ENCODE measurements at regions not wholly inside any gene's neighbourhood (a gene's known extent, or its start where the extent isn't known, plus 50 kb on each side); places are given as distances from the start of the nearest gene placed in this dataset.
"Not testable (repeated sequence)": the region's sequence is repeated elsewhere in the genome, so short reads cannot be mapped to it uniquely, and the experiment has no call there.

DNA sequence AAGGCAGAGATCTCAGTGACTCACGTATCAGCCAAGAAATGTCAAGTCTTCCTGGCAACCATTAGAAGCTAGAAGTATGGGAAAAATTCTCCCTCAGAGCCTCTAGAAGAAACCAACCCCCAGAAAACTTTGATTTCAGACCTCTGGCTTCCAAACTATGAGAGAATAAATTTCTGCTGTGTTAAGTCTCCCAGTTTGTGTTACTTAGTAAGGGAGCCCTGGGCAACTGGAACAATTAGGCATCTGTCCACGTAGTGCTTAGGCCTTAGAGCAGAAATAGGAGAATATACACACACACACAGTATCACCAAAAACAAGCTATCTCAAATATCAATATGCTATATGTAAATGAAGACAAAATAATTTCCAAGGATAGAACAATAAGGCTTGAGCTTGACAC lies 894.8 kb upstream of the CDH10 start:
- ChIA-PET CTCF (no interaction called here), POLR2A (no interaction called here)
- TF ChIP-seq, protein P1, sequence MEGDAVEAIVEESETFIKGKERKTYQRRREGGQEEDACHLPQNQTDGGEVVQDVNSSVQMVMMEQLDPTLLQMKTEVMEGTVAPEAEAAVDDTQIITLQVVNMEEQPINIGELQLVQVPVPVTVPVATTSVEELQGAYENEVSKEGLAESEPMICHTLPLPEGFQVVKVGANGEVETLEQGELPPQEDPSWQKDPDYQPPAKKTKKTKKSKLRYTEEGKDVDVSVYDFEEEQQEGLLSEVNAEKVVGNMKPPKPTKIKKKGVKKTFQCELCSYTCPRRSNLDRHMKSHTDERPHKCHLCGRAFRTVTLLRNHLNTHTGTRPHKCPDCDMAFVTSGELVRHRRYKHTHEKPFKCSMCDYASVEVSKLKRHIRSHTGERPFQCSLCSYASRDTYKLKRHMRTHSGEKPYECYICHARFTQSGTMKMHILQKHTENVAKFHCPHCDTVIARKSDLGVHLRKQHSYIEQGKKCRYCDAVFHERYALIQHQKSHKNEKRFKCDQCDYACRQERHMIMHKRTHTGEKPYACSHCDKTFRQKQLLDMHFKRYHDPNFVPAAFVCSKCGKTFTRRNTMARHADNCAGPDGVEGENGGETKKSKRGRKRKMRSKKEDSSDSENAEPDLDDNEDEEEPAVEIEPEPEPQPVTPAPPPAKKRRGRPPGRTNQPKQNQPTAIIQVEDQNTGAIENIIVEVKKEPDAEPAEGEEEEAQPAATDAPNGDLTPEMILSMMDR (IDR thresholded peaks at IDR 0.05; ENCODE audit: control extremely low read depth, extremely low read depth, low read depth, missing control alignments) = no peak
- no peak for DNase-seq (ENCODE audit: extremely low spot score)

DNA sequence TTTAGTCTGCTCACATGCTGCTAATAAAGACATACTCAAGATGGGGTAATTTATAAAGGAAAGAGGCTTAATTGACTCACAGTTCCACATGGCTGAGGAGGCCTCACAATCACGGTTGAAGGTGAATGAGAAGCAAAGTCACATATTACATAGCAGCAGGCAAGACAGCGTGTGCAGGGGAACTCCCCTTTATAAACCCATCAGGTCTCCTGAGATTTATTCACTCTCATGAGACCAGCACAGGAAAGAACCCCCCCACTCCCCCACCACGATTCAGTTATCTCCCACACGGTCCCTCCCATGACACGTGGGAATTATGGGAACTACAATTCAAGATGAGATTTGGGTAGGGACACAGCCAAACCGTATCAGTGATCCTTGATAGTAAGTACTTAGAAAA lies 891.7 kb upstream of the CDH10 start:
- CTCF ChIA-PET; POLR2A ChIA-PET; DNase-seq (ENCODE audit: extremely low spot score): not testable (repeated sequence)

DNA sequence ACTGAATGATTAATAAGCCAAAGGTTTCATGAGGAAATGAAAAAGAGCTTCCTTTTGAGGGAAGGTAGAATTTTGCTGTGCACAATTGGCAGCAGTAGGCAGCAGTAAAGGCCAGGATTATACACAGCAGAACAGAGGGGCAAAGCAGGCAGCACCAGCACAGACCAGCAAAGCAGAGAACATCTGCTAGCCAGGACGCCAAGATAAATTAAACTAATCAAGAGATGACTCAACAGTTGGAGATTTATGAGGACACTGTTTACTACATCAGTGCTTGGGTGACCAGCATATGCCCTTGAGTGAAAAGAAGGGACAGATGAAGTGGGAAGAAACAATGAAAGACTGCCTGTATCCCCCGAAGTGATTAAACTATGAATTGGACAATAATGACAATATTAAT lies 871.4 kb upstream of the CDH10 start:
- ChIA-PET CTCF (no interaction called here), POLR2A (no interaction called here)
- no peak for DNase-seq (ENCODE audit: extremely low spot score)
- TF ChIP-seq, protein P1 (IDR thresholded peaks at IDR 0.05; ENCODE audit: control extremely low read depth, extremely low read depth, low read depth, missing control alignments) = no peak

DNA sequence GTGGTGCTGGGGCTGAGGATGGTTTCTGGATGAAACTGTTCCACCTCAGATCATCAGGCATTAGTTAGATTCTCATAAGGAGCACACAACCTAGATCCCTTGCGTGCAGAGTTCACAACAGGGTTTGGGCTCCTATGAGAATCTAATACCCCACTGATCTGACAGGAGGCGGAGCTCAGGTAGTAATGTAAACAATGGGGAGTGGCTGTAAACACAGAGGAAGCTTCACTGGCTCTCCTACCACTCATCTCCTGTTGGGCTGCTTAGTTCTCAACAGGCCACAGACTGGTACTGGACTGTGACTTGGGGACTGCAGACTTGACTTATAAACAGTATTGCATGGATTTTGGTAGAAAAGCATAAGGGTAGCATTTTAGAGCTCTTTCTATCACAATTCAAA lies 870.7 kb upstream of the CDH10 start:
- TF ChIP-seq, protein P1 (IDR thresholded peaks at IDR 0.05; ENCODE audit: control extremely low read depth, extremely low read depth, low read depth, missing control alignments) = no peak
- DNase-seq (ENCODE audit: extremely low spot score) = no peak
- ChIA-PET POLR2A (no interaction called here), CTCF (no interaction called here)

DNA sequence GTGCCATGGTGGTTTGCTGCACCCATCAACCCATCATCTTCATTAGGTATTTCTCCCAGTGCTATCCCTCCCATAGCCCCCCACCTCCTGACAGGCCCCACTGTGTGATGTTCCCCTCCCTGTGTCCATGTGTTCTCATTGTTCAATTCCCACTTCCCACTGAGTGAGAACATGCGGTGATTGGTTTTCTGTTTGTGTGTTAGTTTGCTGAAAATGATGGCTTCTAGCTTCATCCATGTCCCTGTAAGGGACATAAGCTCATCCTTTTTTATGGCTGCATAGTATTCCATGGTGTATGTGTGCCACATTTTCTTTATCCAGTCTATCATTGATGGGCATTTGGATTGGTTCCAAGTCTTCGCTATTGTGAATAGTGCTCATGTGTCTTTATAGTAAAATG lies 865.9 kb upstream of the CDH10 start:
- DNase-seq (ENCODE audit: extremely low spot score); POLR2A ChIA-PET: not testable (repeated sequence)
- CTCF ChIA-PET = interaction anchor here (0.9 kb wide), 1 partner anchor 10 kb away, joined by 3 read pairs; no protein-coding TSS in a partner anchor

DNA sequence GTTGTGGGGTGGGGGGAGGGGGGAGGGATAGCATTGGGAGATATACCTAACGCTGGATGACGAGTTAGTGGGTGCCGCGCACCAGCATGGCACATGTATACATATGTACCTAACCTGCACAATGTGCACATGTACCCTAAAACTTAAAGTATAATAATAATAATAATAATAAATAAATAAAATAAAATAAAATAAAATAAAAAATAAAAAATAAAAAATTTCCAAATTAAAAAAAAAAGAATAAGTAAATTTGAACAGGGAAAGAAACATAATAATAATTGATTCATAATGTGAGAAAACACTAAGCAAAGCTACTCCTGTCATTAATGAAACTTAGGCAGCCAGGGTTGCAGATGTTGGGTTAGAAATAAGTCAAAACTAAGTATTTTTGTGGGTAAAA lies 863.2 kb upstream of the CDH10 start:
- CTCF ChIA-PET; POLR2A ChIA-PET; DNase-seq (ENCODE audit: extremely low spot score): not testable (repeated sequence)

DNA sequence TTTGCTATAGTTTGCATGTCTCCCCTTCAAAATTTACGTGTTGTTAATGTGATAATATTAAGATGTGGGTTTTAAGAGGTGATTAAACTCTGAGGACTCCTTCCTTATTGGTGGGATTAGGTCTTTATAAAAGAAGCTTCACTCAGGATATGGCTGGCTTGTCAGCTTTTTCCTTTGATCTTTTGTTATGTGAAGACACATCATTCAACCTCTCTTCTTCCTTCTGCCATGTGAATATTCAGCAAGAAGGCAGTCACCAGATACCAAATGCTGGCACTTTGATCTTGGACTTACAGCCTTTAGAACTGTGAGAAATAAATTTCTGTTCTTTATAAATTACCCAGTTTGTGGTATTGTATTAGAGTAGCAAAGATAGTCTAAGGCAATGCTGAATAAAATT lies 855.9 kb upstream of the CDH10 start:
- CTCF ChIA-PET = no interaction called here
- POLR2A ChIA-PET = no interaction called here
- no peak for DNase-seq (ENCODE audit: extremely low spot score)
- TF ChIP-seq, protein P1 (IDR thresholded peaks at IDR 0.05; ENCODE audit: control extremely low read depth, extremely low read depth, low read depth, missing control alignments) = no peak

DNA sequence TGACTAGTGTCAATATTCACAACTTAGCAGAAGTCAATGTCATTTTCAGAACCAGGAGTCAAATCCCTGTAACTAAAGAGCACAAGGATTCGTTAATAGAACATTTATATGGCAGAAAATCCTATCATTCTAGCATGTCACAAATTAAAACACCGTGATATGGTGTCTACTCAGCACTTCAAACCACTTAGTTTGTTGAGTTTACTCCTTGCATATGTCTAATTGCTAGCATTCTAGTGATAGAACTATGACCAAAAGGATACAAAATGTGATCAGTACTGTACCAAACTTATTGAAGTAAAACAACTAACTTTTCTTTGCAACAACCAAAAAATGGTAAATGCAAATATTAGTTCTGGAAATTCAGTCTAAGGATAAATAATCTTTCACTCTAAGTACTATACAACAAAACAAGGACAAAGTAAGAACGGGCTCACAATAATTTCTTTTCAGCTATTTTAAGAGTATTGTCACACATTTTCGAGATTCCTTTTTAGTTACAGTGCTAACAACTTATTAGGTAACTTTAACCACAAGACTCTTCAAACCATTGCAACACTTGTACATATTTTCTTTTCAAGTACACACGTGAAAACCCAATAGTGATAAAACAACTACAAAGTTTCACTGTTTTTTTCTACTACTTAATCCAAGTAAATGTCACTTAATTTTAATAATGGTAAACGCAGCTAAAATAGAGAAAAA lies 845.2 kb upstream of the CDH10 start:
- TF ChIP-seq, protein P1 (IDR thresholded peaks at IDR 0.05; ENCODE audit: control extremely low read depth, extremely low read depth, low read depth, missing control alignments) = no peak
- no peak for DNase-seq (ENCODE audit: extremely low spot score)
- CTCF ChIA-PET = no interaction called here
- POLR2A ChIA-PET = no interaction called here
